ENCODE measurements at regions not wholly inside any gene's neighbourhood (a gene's known extent, or its start where the extent isn't known, plus 50 kb on each side); places are given as distances from the start of the nearest gene placed in this dataset.
"Not testable (repeated sequence)": the region's sequence is repeated elsewhere in the genome, so short reads cannot be mapped to it uniquely, and the experiment has no call there.

DNA sequence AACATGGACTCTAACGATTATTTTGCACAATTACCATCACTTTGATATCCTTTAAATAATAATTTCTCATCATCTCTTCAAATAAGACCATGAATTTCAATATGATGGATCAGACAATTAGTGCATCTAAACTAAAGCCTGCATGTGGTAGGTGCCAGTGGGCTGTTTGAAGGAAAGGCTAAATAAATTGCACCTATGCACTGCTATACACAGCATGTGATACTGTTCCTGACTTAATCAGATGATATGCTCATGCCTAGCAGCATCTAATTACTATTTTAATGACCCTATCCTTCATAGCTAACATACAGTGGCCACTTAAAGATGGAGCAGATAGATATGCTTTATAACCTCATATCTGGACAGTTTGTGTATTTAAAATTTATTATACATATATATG, 731.6 kb upstream of the MANEA start:
- no peak for DNase-seq (ENCODE audit: extremely low spot score)
- ChIA-PET POLR2A (no interaction called here), CTCF (no interaction called here)
- no peak for TF ChIP-seq CTCF (IDR thresholded peaks at IDR 0.05; ENCODE audit: control extremely low read depth, extremely low read depth, low read depth, missing control alignments)

GRCh38 chr6:94835264-94835663, 742.1 kb upstream of the MANEA start:
- DNase-seq (ENCODE audit: extremely low spot score), result no peak
- no peak for TF ChIP-seq CTCF (IDR thresholded peaks at IDR 0.05; ENCODE audit: control extremely low read depth, extremely low read depth, low read depth, missing control alignments)
- POLR2A ChIA-PET, result no interaction called here
- CTCF ChIA-PET, result no interaction called here

GRCh38 chr6:94813806-94814205, 763.5 kb upstream of the MANEA start:
- ChIA-PET POLR2A (no interaction called here), CTCF (no interaction called here)
- no peak for DNase-seq (ENCODE audit: extremely low spot score)
- TF ChIP-seq CTCF (IDR thresholded peaks at IDR 0.05; ENCODE audit: control extremely low read depth, extremely low read depth, low read depth, missing control alignments), result no peak

DNA sequence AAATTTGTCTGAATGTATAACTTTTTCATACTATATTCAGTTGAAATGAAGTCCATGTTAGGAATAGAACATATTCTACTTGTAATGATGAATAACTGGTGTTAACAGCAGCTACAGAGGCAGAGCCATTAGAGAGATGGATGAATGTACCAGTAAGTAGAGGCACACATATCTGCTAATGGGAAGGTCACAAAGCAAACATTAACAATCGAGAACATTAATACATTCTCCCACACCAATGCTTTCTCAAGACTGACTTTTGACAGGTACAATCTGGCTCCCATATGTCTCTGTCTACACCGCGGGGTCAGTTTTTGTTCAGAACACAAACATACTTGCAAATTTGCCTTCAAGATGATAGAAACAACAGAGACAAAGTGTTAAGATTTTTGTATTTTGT, 776.0 kb upstream of the MANEA start:
- no peak for DNase-seq (ENCODE audit: extremely low spot score)
- no peak for TF ChIP-seq CTCF (IDR thresholded peaks at IDR 0.05; ENCODE audit: control extremely low read depth, extremely low read depth, low read depth, missing control alignments)
- ChIA-PET CTCF (interaction anchor here (1.7 kb wide), 1 partner anchor 8 kb away, joined by 6 read pairs; no protein-coding TSS in a partner anchor), POLR2A (no interaction called here)

- ChIA-PET CTCF (no interaction called here), POLR2A (no interaction called here)
- TF ChIP-seq CTCF (IDR thresholded peaks at IDR 0.05; ENCODE audit: control extremely low read depth, extremely low read depth, low read depth, missing control alignments), result no peak
- no peak for DNase-seq (ENCODE audit: extremely low spot score)
Measured at GRCh38 chr6:94785514-94785913, 791.8 kb upstream of the MANEA start.

DNA sequence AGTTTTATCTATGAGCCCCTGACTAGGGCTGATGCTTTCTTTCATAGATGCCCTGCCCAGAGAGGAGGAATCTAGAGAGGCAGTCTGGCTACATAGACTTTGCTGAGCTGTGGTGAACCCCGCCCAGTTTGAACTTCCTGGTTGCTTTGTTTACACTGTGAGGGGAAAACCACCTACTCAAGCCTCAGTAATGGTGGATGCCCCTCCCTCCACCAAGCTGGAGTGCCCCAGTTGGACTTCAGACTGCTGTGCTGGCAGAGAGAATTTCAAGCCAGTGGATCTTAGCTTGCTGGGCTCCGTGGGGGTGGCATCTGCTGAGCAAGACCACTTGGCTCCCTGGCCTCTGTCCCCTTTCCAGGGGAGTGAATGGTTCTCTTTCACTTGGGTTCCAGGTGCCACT, 792.3 kb upstream of the MANEA start:
- DNase-seq (ENCODE audit: extremely low spot score); CTCF ChIA-PET; POLR2A ChIA-PET: not testable (repeated sequence)

DNA sequence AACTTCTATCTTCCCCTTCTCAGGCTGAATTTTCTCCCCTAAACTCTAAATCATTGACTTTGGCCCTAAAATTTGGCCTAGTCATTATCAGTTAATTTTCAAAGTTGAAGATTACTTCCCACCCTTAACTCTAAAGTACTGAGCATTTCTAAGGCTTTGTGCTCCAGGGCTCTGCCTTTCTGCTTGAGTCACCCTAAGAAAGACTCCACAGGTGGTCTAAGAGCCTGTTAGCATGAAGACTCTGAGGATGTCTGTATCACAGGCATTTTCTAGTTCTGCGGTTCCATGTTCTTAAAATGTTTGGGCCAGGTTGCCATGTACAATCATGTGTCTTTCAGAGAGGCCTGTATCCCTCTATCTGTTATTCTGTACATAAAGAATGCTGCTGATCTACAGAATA, 808.1 kb upstream of the MANEA start:
- CTCF ChIA-PET, result no interaction called here
- no peak for DNase-seq (ENCODE audit: extremely low spot score)
- TF ChIP-seq CTCF (IDR thresholded peaks at IDR 0.05; ENCODE audit: control extremely low read depth, extremely low read depth, low read depth, missing control alignments), result no peak
- POLR2A ChIA-PET, result no interaction called here

Data from GM10248 (cell line).